Lower lobe of right lung (tissue), 2 donors: ENCODE measurements at regions not wholly inside any gene's neighbourhood (a gene's known extent, or its start where the extent isn't known, plus 50 kb on each side); places are given as distances from the start of the nearest gene placed in this dataset.

ENCODE experiments used
- ATAC-seq, 2 donors: fragments of 200-7000 bp; cut with Tn5 transposase; one replicate each; pipeline ENCODE4 v1.9.1; 2020 to 2022; ENCODE audit warnings: mild to moderate bottlenecking in 2 of 2, moderate library complexity in 2 of 2
- DNase-seq: peaks from one replicate; pipeline ENCODE4 v3.0.0-alpha.2; 2020
- H3K27ac ChIP-seq: fragments of 200-600 bp; one replicate; pipeline ENCODE4 v1.8.0; 2022
- H3K27me3 ChIP-seq: fragments of 200-600 bp; one replicate; pipeline ENCODE4 v1.8.0; 2022; ENCODE audit warnings: low read depth
- H3K36me3 ChIP-seq: fragments of 200-600 bp; one replicate; pipeline ENCODE4 v1.8.0; 2022; ENCODE audit warnings: mild to moderate bottlenecking
- H3K4me1 ChIP-seq: fragments of 200-600 bp; one replicate; pipeline ENCODE4 v1.8.0; 2022
- H3K4me3 ChIP-seq: fragments of 200-600 bp; one replicate; pipeline ENCODE4 v1.8.0; 2022; ENCODE audit warnings: mild to moderate bottlenecking
- H3K9me3 ChIP-seq: fragments of 200-600 bp; one replicate; pipeline ENCODE4 v1.8.0; 2022
- CTCF ChIP-seq: fragments of 200-600 bp; IDR thresholded peaks from one replicate; pipeline ENCODE4 v1.8.0; 2022; ENCODE audit warnings: antibody characterized with exemption, mild to moderate bottlenecking
- intact Hi-C: fragments of 100-400 bp; cut with DNase I; formaldehyde crosslinking; loops from one replicate; pipeline ENCODE4 v1.11.0; 2022
- donor health status: DM: no; HTN: yes; CAD: no; lungs with severe emphysema.

DNA sequence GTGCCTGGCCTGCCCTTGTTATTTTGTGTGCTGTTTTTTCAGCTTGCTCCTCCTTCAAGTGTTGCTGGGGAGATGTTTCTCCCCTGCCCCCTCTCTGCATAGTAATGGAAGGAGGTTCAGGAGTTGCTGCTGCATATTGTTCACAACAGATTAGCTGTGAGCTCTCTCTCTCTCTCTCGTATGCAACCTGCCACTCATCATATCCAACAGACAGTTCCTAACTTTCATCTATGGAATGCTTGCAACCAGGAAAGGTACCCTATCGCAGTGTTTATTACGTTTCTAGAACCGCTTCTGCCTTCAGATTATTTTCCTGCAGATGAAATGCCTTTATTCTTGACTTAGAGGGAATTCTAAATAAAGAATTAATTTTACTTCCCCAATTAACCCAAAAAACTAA, 372.9 kb downstream of the RMST start:
- no peak for TF ChIP-seq CTCF
- DNase-seq, result no peak
- Histone ChIP-seq H3K27me3 (no peaks in the 10 kb centered on the region), H3K4me1 (no peaks in the 10 kb centered on the region), H3K9me3 (no peaks in the 10 kb centered on the region), H3K4me3 (no peak overlapping the region), H3K27ac (no peak overlapping the region), H3K36me3 (no peaks in the 10 kb centered on the region)
- no peak for ATAC-seq
- intact Hi-C loops, result no loop called here

- peak; percentile 65 to 94 for ATAC-seq
- H3K27me3 ChIP-seq, result no peaks in the 10 kb centered on the region
- intact Hi-C loops, result no loop called here
- DNase-seq, result no peak
- H3K4me3 ChIP-seq, result no peak overlapping the region
- no peak for TF ChIP-seq CTCF
- H3K36me3 ChIP-seq, result no peaks in the 10 kb centered on the region
- H3K4me1 ChIP-seq, result no peaks in the 10 kb centered on the region
- H3K9me3 ChIP-seq, result no peaks in the 10 kb centered on the region
- H3K27ac ChIP-seq, result no peak overlapping the region
Measured at GRCh38 chr12:97837401-97837800, 374.8 kb downstream of the RMST start.

DNA sequence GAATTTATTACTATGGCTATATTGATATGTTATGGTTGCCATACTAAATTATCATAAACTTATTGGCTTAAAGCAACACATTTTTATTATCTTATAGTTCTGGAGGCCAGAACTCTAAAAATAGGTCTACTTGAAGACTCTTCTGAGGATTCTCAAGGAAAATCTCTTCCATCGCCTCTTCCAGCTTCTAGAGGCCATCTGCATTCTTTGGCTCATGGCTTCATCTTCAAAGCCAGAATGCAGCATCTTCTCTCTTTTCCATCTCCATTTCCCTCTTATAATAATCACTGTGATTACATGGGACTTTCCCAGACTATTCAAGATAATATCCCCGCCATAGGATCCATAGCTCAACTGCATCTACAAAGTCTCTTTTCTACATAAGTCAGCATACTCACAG, 385.4 kb downstream of the RMST start:
- H3K9me3 ChIP-seq, result no peaks in the 10 kb centered on the region
- no peak for TF ChIP-seq CTCF
- no peaks in the 10 kb centered on the region for H3K27me3 ChIP-seq
- intact Hi-C loops, result no loop called here
- DNase-seq (no peak), ATAC-seq (no peak)
- no peaks in the 10 kb centered on the region for H3K36me3 ChIP-seq
- no peak overlapping the region for H3K4me3 ChIP-seq
- no peak overlapping the region for H3K27ac ChIP-seq
- H3K4me1 ChIP-seq, result no peaks in the 10 kb centered on the region

- intact Hi-C loops, result no loop called here
- Histone ChIP-seq H3K36me3 (no peaks in the 10 kb centered on the region), H3K27ac (no peak overlapping the region), H3K9me3 (no peaks in the 10 kb centered on the region), H3K4me3 (no peak overlapping the region), H3K27me3 (no peaks in the 10 kb centered on the region), H3K4me1 (no peaks in the 10 kb centered on the region)
- no peak for ATAC-seq
- no peak for DNase-seq
- no peak for TF ChIP-seq CTCF
Measured at GRCh38 chr12:97854477-97854876, 391.9 kb downstream of the RMST start.

DNA sequence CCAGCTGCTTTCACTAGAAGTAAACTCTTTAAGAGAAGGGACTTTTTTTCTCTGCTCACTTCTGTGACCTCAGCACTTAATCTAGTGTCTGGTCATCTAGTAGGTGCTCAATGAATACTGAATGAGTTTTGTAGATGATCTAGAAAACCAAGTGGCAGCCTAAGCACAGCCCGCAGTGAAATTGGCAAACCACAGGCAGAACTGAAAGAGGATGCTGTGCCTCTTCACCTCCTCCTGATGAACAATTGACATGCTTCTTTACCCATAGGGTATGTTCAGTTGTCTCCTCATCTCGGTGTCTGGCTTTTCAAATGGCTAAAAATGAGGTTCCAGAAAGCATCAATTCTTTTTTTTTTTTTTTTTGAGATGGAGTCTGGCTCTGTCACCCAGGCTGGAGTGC, 399.5 kb downstream of the RMST start:
- intact Hi-C loops, result no loop called here
- Histone ChIP-seq H3K4me1 (no peaks in the 10 kb centered on the region), H3K4me3 (no peak overlapping the region), H3K9me3 (no peaks in the 10 kb centered on the region), H3K27ac (no peak overlapping the region), H3K36me3 (no peaks in the 10 kb centered on the region), H3K27me3 (no peaks in the 10 kb centered on the region)
- TF ChIP-seq CTCF, result no peak
- ATAC-seq, result no peak
- no peak for DNase-seq

GRCh38 chr12:97875064-97875463, 412.5 kb downstream of the RMST start:
- H3K27me3 ChIP-seq, result no peaks in the 10 kb centered on the region
- no peak overlapping the region for H3K4me3 ChIP-seq
- DNase-seq (no peak), ATAC-seq (no peak)
- no peaks in the 10 kb centered on the region for H3K9me3 ChIP-seq
- TF ChIP-seq CTCF, result no peak
- no peak overlapping the region for H3K27ac ChIP-seq
- no peaks in the 10 kb centered on the region for H3K4me1 ChIP-seq
- no peaks in the 10 kb centered on the region for H3K36me3 ChIP-seq
- intact Hi-C loops, result no loop called here
